T-cell (primary cell): ENCODE measurements at regions not wholly inside any gene's neighbourhood (a gene's known extent, or its start where the extent isn't known, plus 50 kb on each side); places are given as distances from the start of the nearest gene placed in this dataset.

ENCODE experiments used
- ATAC-seq, 4 experiments: fragments of 200-7000 bp in 3 of 4; fragments of 150-1000 bp in 1 of 4; cut with Tn5 transposase; replicated peaks in 1 of 4; 1 replicate in 3 of 4; 2 replicates in 1 of 4; pipeline ENCODE4 v1.10.0; 2021; ENCODE audit warnings: moderate library complexity in 3 of 4, mild to moderate bottlenecking in 2 of 4, moderate number of reproducible peaks in 1 of 4
- CTCF ChIA-PET, 2 donors: fragments of 300-600 bp; sonication (Branson Sonifier 250); formaldehyde crosslinking; loops; one replicate each; lab custom pipeline; 2022; ENCODE audit warnings: antibody characterized with exemption in 2 of 2; lab: Charles Lee
- POLR2A ChIA-PET, 2 donors: fragments of 300-600 bp; sonication (Branson Sonifier 250); formaldehyde crosslinking; loops; one replicate each; lab custom pipeline; 2022; ENCODE audit warnings: antibody characterized with exemption in 2 of 2; lab: Charles Lee
- DNase-seq, 35 experiments: peaks; one replicate each; pipeline versions ENCODE4 v3.0.0 to v3.0.0-alpha.2; 2013 to 2023
- H3K27ac ChIP-seq: one replicate; pipeline ENCODE4 v1.5.1; 2013; ENCODE audit warnings: low read length
- H3K27me3 ChIP-seq, 2 experiments: replicated peaks in 1 of 2; 1 replicate in 1 of 2; 2 replicates in 1 of 2; pipeline versions ENCODE4 v1.6.1 to v1.7.0; 2013; ENCODE audit warnings: low read length in 1 of 2, mixed read lengths in 1 of 2; ENCODE audit not compliant: control insufficient read depth in 2 of 2, insufficient read depth in 2 of 2; ENCODE audit errors: extremely low read depth in 1 of 2
- H3K36me3 ChIP-seq, 2 donors: 1 replicate in 1 of 2; 2 replicates in 1 of 2; pipeline versions ENCODE4 v1.6.1 to v1.7.0; 2013; ENCODE audit warnings: low read length in 1 of 2; ENCODE audit not compliant: control insufficient read depth in 2 of 2, insufficient read depth in 1 of 2; ENCODE audit errors: extremely low read depth in 1 of 2
- H3K4me1 ChIP-seq, 2 experiments: 1 replicate in 1 of 2; 2 replicates in 1 of 2; pipeline versions ENCODE4 v1.6.1 to v1.7.0; 2013; ENCODE audit warnings: low read length in 2 of 2, mixed read lengths in 1 of 2; ENCODE audit not compliant: insufficient read depth in 2 of 2, control insufficient read depth in 1 of 2; ENCODE audit errors: extremely low read depth in 1 of 2
- H3K4me3 ChIP-seq, 2 donors: 1 replicate in 1 of 2; 2 replicates in 1 of 2; pipeline versions ENCODE4 v1.5.1 to v1.7.0; 2013; ENCODE audit warnings: mild to moderate bottlenecking in 2 of 2, low read length in 1 of 2, moderate library complexity in 1 of 2; ENCODE audit not compliant: control insufficient read depth in 1 of 2; ENCODE audit errors: extremely low read depth in 1 of 2
- H3K9me3 ChIP-seq: 2 replicates; pipeline ENCODE4 v1.7.0; 2013
- H3K27ac Mint-ChIP-seq, 2 donors: one replicate each; pipeline ENCODE4 v1.8.0; 2020 to 2021; ENCODE audit warnings: mild to moderate bottlenecking in 2 of 2, mixed read lengths in 2 of 2
- H3K27me3 Mint-ChIP-seq, 2 donors: one replicate each; pipeline ENCODE4 v1.8.0; 2021 to 2022; ENCODE audit warnings: mixed read lengths in 2 of 2
- H3K36me3 Mint-ChIP-seq: one replicate; pipeline ENCODE4 v1.8.0; 2021; ENCODE audit warnings: mixed read lengths
- H3K4me1 Mint-ChIP-seq, 3 donors: one replicate each; pipeline ENCODE4 v1.8.0; 2020 to 2022; ENCODE audit warnings: mixed read lengths in 3 of 3, mild to moderate bottlenecking in 1 of 3
- H3K4me3 Mint-ChIP-seq, 3 donors: one replicate each; pipeline ENCODE4 v1.8.0; 2020 to 2022; ENCODE audit warnings: mild to moderate bottlenecking in 3 of 3, mixed read lengths in 3 of 3, moderate library complexity in 3 of 3
- H3K9me3 Mint-ChIP-seq, 3 donors: one replicate each; pipeline ENCODE4 v1.8.0; 2020 to 2022; ENCODE audit warnings: mixed read lengths in 3 of 3
- WGBS: methylation state at CpG from one replicate; pipeline ENCODE4 v1.1.5; 2013; ENCODE audit warnings: missing lambda C conversion rate; ENCODE audit not compliant: insufficient coverage; 5-methylcytosine and 5-hydroxymethylcytosine counted together

DNA sequence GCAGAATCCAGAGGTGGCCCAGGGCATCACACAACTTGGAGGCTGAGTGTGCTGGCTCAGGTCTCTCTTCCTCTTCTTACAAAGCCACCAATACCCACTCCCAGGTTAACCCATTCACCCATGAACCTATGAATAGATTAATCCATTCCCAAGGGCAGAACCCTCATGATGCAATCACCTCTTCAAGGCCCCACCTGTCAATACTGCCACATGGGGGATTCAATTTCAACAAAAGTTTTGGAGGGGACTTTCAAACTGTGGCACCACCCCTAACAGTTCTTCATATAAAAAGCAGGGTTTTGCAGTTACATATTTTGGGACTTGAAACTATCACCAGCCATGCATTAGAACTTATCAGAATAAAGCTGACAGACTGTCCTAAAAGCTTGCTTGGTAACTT, 193.6 kb upstream of the RNF32 start:
- DNase-seq (no peak), ATAC-seq (no peak)
- peaks cover 0 to 8% of the 10 kb centered on the region in 2 experiments for H3K27me3 ChIP-seq
- no peaks in the 10 kb centered on the region for H3K9me3 ChIP-seq
- ChIA-PET POLR2A (no interaction called here), CTCF (interaction anchor here in 1 of 2 donors (0.5 kb wide), 1 partner anchor 502 kb away, joined by 4 read pairs; no protein-coding TSS in a partner anchor)
- H3K4me3 ChIP-seq: no peak overlapping the region
- no peak overlapping the region for H3K4me3 Mint-ChIP-seq
- no peaks in the 10 kb centered on the region for H3K9me3 Mint-ChIP-seq
- peaks cover 4 to 14% of the 10 kb centered on the region in 2 donors for H3K27me3 Mint-ChIP-seq
- no peaks in the 10 kb centered on the region for H3K36me3 Mint-ChIP-seq
- H3K27ac ChIP-seq: no peak overlapping the region
- H3K27ac Mint-ChIP-seq: no peak overlapping the region
- H3K36me3 ChIP-seq: no peaks in the 10 kb centered on the region
- no peaks in the 10 kb centered on the region for H3K4me1 Mint-ChIP-seq
- H3K4me1 ChIP-seq: no peaks in the 10 kb centered on the region

DNA sequence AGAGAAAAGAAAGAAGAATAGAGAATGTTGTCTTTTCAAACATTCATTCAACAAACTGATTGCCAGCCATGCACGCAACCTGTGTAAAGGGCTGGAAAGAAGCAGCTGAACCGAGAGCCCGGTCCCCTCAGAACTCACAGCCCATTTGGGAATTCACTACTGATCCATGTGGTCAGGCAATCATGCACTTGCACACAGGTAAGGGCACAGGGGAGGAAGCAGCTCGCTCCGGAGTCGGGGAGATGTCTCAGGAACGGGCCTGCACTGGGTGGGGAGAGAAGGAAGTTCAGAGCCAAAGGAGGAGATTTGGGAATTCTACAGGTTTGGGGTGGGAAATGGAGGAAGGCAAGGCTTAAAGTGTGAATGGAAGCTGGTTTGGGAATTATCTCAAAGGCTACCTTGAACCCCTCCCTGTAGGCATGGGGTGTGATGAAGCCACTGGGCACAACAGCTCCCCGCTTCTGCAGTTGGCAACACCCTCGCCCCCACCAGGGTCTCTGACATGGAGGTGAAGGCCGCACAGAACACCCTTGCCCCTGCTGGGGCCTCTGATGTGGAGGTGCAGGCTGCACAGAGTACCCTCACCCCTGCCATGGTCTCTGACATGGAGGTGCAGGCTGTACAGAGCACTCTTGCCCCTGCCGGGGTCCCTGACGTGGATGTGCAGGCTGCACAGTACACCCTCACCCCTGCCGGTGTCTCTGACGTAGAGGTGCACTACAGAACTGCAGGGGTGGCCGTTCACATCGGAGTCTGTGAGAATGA, 194.4 kb upstream of the RNF32 start:
- H3K36me3 ChIP-seq: no peaks in the 10 kb centered on the region
- WGBS: 78% methylated on average over 13 of the region's 16 CpGs
- Mint-ChIP-seq H3K9me3 (no peaks in the 10 kb centered on the region), H3K27me3 (peaks cover 4 to 14% of the 10 kb centered on the region in 2 donors), H3K4me1 (no peaks in the 10 kb centered on the region), H3K36me3 (no peaks in the 10 kb centered on the region), H3K27ac (peak overlapping the region in 1 of 2 donors; percentile 10), H3K4me3 (no peak overlapping the region)
- no peak overlapping the region for H3K4me3 ChIP-seq
- ChIA-PET POLR2A (no interaction called here), CTCF (no interaction called here)
- ATAC-seq: no peak
- no peaks in the 10 kb centered on the region for H3K4me1 ChIP-seq
- DNase-seq: no peak
- no peak overlapping the region for H3K27ac ChIP-seq
- peaks cover 0 to 12% of the 10 kb centered on the region in 2 experiments for H3K27me3 ChIP-seq
- no peaks in the 10 kb centered on the region for H3K9me3 ChIP-seq

DNA sequence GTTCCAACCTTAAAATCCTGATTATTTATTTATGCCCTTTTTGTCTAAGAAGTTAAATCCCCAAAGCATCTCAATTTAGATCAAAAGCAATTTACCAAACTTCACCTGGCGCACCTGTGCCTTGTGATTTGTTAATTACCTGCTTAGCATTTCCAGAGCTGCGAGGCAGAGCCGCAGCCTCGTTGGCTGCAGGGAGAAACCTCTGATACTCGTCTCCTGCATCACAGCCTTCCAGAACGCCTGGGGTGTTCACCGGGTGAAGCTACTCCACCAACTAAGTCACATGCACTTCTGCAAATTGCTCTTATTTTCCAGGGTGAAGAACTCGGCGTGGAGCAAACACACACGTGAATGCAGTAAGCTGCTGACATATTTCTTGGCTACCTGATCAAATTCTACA, 198.1 kb upstream of the RNF32 start:
- Histone ChIP-seq H3K4me1 (no peaks in the 10 kb centered on the region), H3K9me3 (no peaks in the 10 kb centered on the region), H3K27ac (no peak overlapping the region), H3K27me3 (peaks cover 0 to 17% of the 10 kb centered on the region in 2 experiments), H3K4me3 (no peak overlapping the region), H3K36me3 (no peaks in the 10 kb centered on the region)
- H3K27ac Mint-ChIP-seq: no peak overlapping the region
- no peaks in the 10 kb centered on the region for H3K9me3 Mint-ChIP-seq
- no peak for ATAC-seq
- WGBS: 41% methylated on average over 9 of the region's 10 CpGs
- no peak for DNase-seq
- H3K4me1 Mint-ChIP-seq: no peaks in the 10 kb centered on the region
- H3K27me3 Mint-ChIP-seq: peaks cover 9 to 14% of the 10 kb centered on the region in 2 donors
- H3K36me3 Mint-ChIP-seq: no peaks in the 10 kb centered on the region
- CTCF ChIA-PET: no interaction called here
- POLR2A ChIA-PET: no interaction called here
- H3K4me3 Mint-ChIP-seq: no peak overlapping the region

DNA sequence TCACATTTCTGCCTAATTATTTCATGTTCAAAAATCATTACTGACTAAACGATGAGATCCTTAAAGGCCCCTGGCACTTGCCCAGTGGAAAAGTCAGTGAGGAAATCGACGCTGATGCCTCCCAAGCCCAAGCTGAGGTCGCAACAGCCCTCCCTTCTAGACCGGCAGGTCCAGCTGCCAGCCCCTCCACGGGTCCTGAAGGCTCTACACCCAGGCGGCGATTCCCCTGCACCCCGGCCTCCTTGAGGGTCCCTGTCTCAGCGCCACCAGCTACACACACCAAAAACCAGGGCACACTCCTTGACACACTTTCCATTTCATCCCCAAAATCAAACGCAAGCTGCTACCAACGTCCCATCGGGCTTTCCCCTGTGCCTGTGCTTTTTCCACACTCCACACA, 200.1 kb upstream of the RNF32 start:
- no peaks in the 10 kb centered on the region for H3K4me1 ChIP-seq
- no peak overlapping the region for H3K27ac Mint-ChIP-seq
- no peaks in the 10 kb centered on the region for H3K36me3 Mint-ChIP-seq
- H3K27ac ChIP-seq: no peak overlapping the region
- no peak overlapping the region for H3K4me3 Mint-ChIP-seq
- DNase-seq (no peak), ATAC-seq (no peak)
- no peak overlapping the region for H3K4me3 ChIP-seq
- POLR2A ChIA-PET: no interaction called here
- peaks cover 10 to 13% of the 10 kb centered on the region in 2 donors for H3K27me3 Mint-ChIP-seq
- H3K27me3 ChIP-seq: peaks cover 0 to 18% of the 10 kb centered on the region in 2 experiments
- no peaks in the 10 kb centered on the region for H3K36me3 ChIP-seq
- no peaks in the 10 kb centered on the region for H3K9me3 ChIP-seq
- CTCF ChIA-PET: interaction anchor here in 1 of 2 donors (0.5 kb wide), 1 partner anchor 1496 kb away, joined by 3 read pairs; no protein-coding TSS in a partner anchor
- no peaks in the 10 kb centered on the region for H3K9me3 Mint-ChIP-seq
- H3K4me1 Mint-ChIP-seq: no peaks in the 10 kb centered on the region
- 86% methylated on average over 13 of the region's 13 CpGs for WGBS

DNA sequence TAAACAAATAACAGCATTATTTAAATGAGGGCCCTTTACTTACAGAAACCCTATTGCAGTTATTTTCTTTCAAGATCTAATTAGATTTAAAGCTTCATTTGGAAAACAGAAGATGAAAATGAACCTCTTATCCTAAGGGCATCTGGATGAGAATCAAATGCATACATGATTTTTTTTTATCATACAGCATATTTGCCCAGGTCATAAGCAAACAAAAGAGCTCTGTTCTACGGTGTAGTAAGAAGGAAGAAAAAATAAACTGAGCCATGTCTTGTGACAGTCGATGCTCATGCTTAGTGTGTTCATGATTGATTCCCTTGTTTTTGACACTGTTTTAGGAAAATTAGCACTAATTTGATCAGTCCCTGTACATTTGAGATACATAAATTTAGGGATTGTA, 202.6 kb upstream of the RNF32 start:
- no peak overlapping the region for H3K27ac Mint-ChIP-seq
- no peaks in the 10 kb centered on the region for H3K4me1 Mint-ChIP-seq
- no peak overlapping the region for H3K27ac ChIP-seq
- POLR2A ChIA-PET: no interaction called here
- H3K9me3 ChIP-seq: no peaks in the 10 kb centered on the region
- CTCF ChIA-PET: no interaction called here
- no peaks in the 10 kb centered on the region for H3K36me3 Mint-ChIP-seq
- WGBS: 80% methylated on average over 2 of the region's 2 CpGs
- H3K9me3 Mint-ChIP-seq: no peaks in the 10 kb centered on the region
- DNase-seq: no peak
- no peaks in the 10 kb centered on the region for H3K4me1 ChIP-seq
- no peak overlapping the region for H3K4me3 Mint-ChIP-seq
- no peaks in the 10 kb centered on the region for H3K36me3 ChIP-seq
- H3K27me3 ChIP-seq: peaks cover 0 to 25% of the 10 kb centered on the region in 2 experiments
- H3K4me3 ChIP-seq: no peak overlapping the region
- peaks cover 17 to 19% of the 10 kb centered on the region in 2 donors for H3K27me3 Mint-ChIP-seq
- ATAC-seq: no peak

DNA sequence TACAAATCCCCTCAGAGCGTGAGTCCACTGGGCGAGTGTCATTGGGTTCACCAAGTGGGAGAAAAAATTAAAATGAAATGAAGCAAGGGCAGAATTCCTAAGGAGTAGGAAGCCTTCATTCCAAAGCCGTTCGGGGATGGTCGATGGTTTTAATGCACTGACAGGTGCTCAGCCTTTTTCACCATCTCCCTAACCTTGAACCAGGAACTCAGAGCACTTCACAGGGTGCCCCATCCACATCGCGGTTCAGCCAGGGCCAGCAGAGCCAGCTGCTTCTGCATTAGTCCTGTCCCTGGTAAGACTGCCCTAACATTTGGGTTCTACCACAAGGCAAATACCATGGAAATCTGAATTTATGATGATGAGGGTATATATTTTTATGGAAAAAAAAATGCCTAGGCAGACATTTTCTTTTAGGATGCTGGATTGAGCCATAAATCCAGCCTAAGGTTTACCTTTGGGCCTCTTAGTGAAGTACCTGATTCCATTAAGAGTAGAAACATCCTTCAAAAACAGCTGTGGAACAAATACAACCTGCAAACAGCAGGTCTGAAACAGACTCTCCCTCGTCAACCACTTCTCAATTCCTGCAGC, 203.5 kb upstream of the RNF32 start:
- no peaks in the 10 kb centered on the region for H3K36me3 ChIP-seq
- peaks cover 0 to 26% of the 10 kb centered on the region in 2 experiments for H3K27me3 ChIP-seq
- H3K9me3 ChIP-seq: no peaks in the 10 kb centered on the region
- CTCF ChIA-PET: no interaction called here
- Mint-ChIP-seq H3K27ac (no peak overlapping the region), H3K4me1 (no peaks in the 10 kb centered on the region), H3K27me3 (peaks cover 15 to 19% of the 10 kb centered on the region in 2 donors), H3K9me3 (no peaks in the 10 kb centered on the region), H3K36me3 (no peaks in the 10 kb centered on the region), H3K4me3 (no peak overlapping the region)
- POLR2A ChIA-PET: no interaction called here
- no peak for ATAC-seq
- no peak for DNase-seq
- H3K27ac ChIP-seq: no peak overlapping the region
- H3K4me3 ChIP-seq: no peak overlapping the region
- WGBS: 50% methylated on average over 1 of the region's 8 CpGs
- H3K4me1 ChIP-seq: no peaks in the 10 kb centered on the region
